ENCODE measurements at regions not wholly inside any gene's neighbourhood (a gene's known extent, or its start where the extent isn't known, plus 50 kb on each side); places are given as distances from the start of the nearest gene placed in this dataset.

- TF ChIP-seq MNT (conservative IDR thresholded peaks at IDR 0.05) = 0 out of 4 replicates have a peak, but pooled peaks of 1 of the 2 experiments have one; percentile 18
- peak; percentile 44; the same call in 1 of the 2 replicates for TF ChIP-seq REST (IDR thresholded peaks at IDR 0.05; ENCODE audit: borderline replicate concordance)
- TF ChIP-seq REST (CRISPR knock-in tag; IDR thresholded peaks at IDR 0.05; ENCODE audit: low read depth) = no peak
- TF ChIP-seq BRD9 (IDR thresholded peaks at IDR 0.05; ENCODE audit: low read depth, partially characterized antibody) = peak; percentile 72
- no peak for TF ChIP-seq ZFP91 (CRISPR knock-in tag; IDR thresholded peaks at IDR 0.05)
- peak; percentile 74; the same call in 1 of the 2 replicates for TF ChIP-seq ARID3A (IDR thresholded peaks at IDR 0.05; ENCODE audit: borderline replicate concordance, low read depth, low read length)
- TF ChIP-seq SMAD3 (CRISPR knock-in tag; conservative IDR thresholded peaks at IDR 0.05) = peak; percentile 44; the same call in 1 of the 2 replicates
- TF ChIP-seq RCOR1 (IDR thresholded peaks at IDR 0.05; ENCODE audit: borderline replicate concordance in 1 of 2, low read depth in 2 of 2, low read length in 2 of 2) = peak in 1 of 2 experiments; percentile 79; a peak in 2 of 4 replicates
- TF ChIP-seq CTBP1 (IDR thresholded peaks at IDR 0.05; ENCODE audit: borderline replicate concordance) = peak; percentile 69; the same call in 1 of the 2 replicates
- TF ChIP-seq TCF3 (CRISPR knock-in tag; IDR thresholded peaks at IDR 0.05) = peak; percentile 35; the same call in 1 of the 2 replicates
Measured at GRCh38 chr2:48120759-48121242, 193.7 kb upstream of the FOXN2 start (continued).

Measured in K562 (cell line).